Activated CD8-positive, alpha-beta T cell treated with anti-CD3 and anti-CD28 coated beads for 36 hours (primary cell): ENCODE measurements at regions not wholly inside any gene's neighbourhood (a gene's known extent, or its start where the extent isn't known, plus 50 kb on each side); places are given as distances from the start of the nearest gene placed in this dataset.

ENCODE experiments used
- ATAC-seq: fragments of 200-7000 bp; cut with Tn5 transposase; one replicate; pipeline ENCODE4 v1.10.0; 2021; ENCODE audit warnings: mild to moderate bottlenecking, moderate library complexity
- CTCF ChIA-PET: fragments of 350-600 bp; sonication (Branson Sonifier 250); formaldehyde crosslinking; loops from one replicate; lab custom pipeline; 2021; ENCODE audit warnings: antibody characterized with exemption; lab: Charles Lee
- POLR2A ChIA-PET: fragments of 350-600 bp; sonication (Branson Sonifier 250); formaldehyde crosslinking; loops from one replicate; lab custom pipeline; 2021; ENCODE audit warnings: antibody characterized with exemption; lab: Charles Lee
- DNase-seq: peaks from one replicate; pipeline ENCODE4 v3.0.0-alpha.2; 2020
- H3K27ac Mint-ChIP-seq: one replicate; pipeline ENCODE4 v1.8.0; 2021; ENCODE audit warnings: mild to moderate bottlenecking, mixed read lengths
- H3K27me3 Mint-ChIP-seq: one replicate; pipeline ENCODE4 v1.8.0; 2021; ENCODE audit warnings: mixed read lengths
- H3K36me3 Mint-ChIP-seq: one replicate; pipeline ENCODE4 v1.8.0; 2021; ENCODE audit warnings: low read depth, mixed read lengths
- H3K4me1 Mint-ChIP-seq: one replicate; pipeline ENCODE4 v1.8.0; 2021; ENCODE audit warnings: low read depth, mixed read lengths
- H3K4me3 Mint-ChIP-seq: one replicate; pipeline ENCODE4 v1.8.0; 2021; ENCODE audit warnings: mild to moderate bottlenecking, moderate library complexity, mixed read lengths
- H3K9me3 Mint-ChIP-seq: one replicate; pipeline ENCODE4 v1.8.0; 2021; ENCODE audit warnings: mixed read lengths
- intact Hi-C: fragments of 100-400 bp; cut with micrococcal nuclease; formaldehyde crosslinking; loops from one replicate; pipeline ENCODE4 v1.10.0; 2022
- TF ChIP-seq, protein P1 (sequence below): fragments of 200-600 bp; IDR thresholded peaks from one replicate; pipeline ENCODE4 v1.8.0; 2022; ENCODE audit warnings: antibody characterized with exemption, mild to moderate bottlenecking

DNA sequence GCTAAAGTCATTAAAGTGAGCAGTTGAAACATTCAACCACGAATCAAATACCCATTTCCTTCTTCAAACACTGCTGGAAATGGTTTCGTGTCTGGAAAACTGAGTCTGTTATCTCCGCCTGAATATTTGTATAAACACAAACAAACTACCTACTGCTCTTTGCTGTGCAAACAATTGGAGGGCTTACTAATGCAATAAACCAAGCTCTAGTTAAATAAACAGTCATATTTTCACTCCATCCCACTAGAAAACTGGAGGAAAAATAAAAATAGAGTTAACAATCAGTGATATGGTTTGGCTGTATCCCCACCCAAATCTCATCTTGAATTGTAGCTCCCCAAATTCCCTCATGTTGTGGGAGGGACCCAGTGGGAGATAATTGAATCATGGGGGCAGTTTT, 397.6 kb downstream of the RASEF start:
- Mint-ChIP-seq H3K27ac (no peak overlapping the region), H3K9me3 (no peaks in the 10 kb centered on the region), H3K4me1 (no peaks in the 10 kb centered on the region), H3K4me3 (no peak overlapping the region), H3K36me3 (no peaks in the 10 kb centered on the region), H3K27me3 (no peaks in the 10 kb centered on the region)
- ChIA-PET POLR2A (no interaction called here), CTCF (no interaction called here)
- intact Hi-C loops, result no loop called here
- ATAC-seq (no peak), DNase-seq (no peak)
- TF ChIP-seq, protein P1, sequence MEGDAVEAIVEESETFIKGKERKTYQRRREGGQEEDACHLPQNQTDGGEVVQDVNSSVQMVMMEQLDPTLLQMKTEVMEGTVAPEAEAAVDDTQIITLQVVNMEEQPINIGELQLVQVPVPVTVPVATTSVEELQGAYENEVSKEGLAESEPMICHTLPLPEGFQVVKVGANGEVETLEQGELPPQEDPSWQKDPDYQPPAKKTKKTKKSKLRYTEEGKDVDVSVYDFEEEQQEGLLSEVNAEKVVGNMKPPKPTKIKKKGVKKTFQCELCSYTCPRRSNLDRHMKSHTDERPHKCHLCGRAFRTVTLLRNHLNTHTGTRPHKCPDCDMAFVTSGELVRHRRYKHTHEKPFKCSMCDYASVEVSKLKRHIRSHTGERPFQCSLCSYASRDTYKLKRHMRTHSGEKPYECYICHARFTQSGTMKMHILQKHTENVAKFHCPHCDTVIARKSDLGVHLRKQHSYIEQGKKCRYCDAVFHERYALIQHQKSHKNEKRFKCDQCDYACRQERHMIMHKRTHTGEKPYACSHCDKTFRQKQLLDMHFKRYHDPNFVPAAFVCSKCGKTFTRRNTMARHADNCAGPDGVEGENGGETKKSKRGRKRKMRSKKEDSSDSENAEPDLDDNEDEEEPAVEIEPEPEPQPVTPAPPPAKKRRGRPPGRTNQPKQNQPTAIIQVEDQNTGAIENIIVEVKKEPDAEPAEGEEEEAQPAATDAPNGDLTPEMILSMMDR, result no peak

- ATAC-seq (no peak), DNase-seq (no peak)
- Mint-ChIP-seq H3K4me3 (no peak overlapping the region), H3K36me3 (no peaks in the 10 kb centered on the region), H3K4me1 (no peaks in the 10 kb centered on the region), H3K27ac (no peak overlapping the region), H3K9me3 (no peaks in the 10 kb centered on the region), H3K27me3 (no peaks in the 10 kb centered on the region)
- CTCF ChIA-PET, result no interaction called here
- intact Hi-C loops, result no loop called here
- TF ChIP-seq, protein P1, result no peak
- POLR2A ChIA-PET, result no interaction called here
These were observed 394.2 kb downstream of the RASEF start for GRCh38 chr9:82668689-82669199.

DNA sequence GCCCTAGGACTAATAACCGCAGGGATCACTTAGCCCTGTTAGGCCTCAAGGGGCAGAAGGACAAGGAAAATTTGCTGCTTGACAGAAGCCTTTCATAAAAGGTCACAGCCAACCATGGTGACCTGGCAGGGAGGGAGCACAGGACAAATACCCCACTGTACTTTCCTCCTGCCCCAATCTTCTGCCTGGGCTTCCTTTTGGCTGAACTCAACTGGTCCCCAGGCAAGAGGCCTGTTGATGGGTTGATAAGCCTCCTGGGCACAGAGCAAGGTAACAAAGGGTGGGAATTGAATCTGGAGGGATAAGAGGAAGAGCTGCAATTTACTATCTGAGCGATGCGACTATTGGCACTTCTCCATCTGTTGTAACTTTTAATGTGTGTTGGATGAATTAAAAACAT, 392.9 kb downstream of the RASEF start:
- TF ChIP-seq, protein P1, result no peak
- Mint-ChIP-seq H3K36me3 (no peaks in the 10 kb centered on the region), H3K4me1 (no peaks in the 10 kb centered on the region), H3K9me3 (no peaks in the 10 kb centered on the region), H3K27me3 (no peaks in the 10 kb centered on the region), H3K27ac (no peak overlapping the region), H3K4me3 (no peak overlapping the region)
- ChIA-PET POLR2A (no interaction called here), CTCF (no interaction called here)
- DNase-seq (no peak), ATAC-seq (no peak)
- intact Hi-C loops, result no loop called here

- POLR2A ChIA-PET, result no interaction called here
- intact Hi-C loops, result no loop called here
These were observed 392.2 kb downstream of the RASEF start for GRCh38 chr9:82670726-82671125.

GRCh38 chr9:82673201-82673600, 389.7 kb downstream of the RASEF start:
- H3K4me3 Mint-ChIP-seq, result no peak overlapping the region
- no peaks in the 10 kb centered on the region for H3K9me3 Mint-ChIP-seq
- H3K27me3 Mint-ChIP-seq, result no peaks in the 10 kb centered on the region
- H3K36me3 Mint-ChIP-seq, result no peaks in the 10 kb centered on the region
- DNase-seq, result no peak
- CTCF ChIA-PET, result no interaction called here
- POLR2A ChIA-PET, result no interaction called here
- ATAC-seq, result no peak
- intact Hi-C loops, result no loop called here
- H3K27ac Mint-ChIP-seq, result no peak overlapping the region
- TF ChIP-seq, protein P1, result no peak
- H3K4me1 Mint-ChIP-seq, result no peaks in the 10 kb centered on the region

More at GRCh38 chr9:82670726-82671125, 392.2 kb downstream of the RASEF start:
- Mint-ChIP-seq H3K4me3 (no peak overlapping the region), H3K36me3 (no peaks in the 10 kb centered on the region), H3K4me1 (no peaks in the 10 kb centered on the region), H3K27me3 (no peaks in the 10 kb centered on the region), H3K27ac (no peak overlapping the region), H3K9me3 (no peaks in the 10 kb centered on the region)
- DNase-seq (no peak), ATAC-seq (no peak)
- TF ChIP-seq, protein P1, result no peak
- CTCF ChIA-PET, result no interaction called here
